PFSK-1 (cell line): ENCODE measurements at regions not wholly inside any gene's neighbourhood (a gene's known extent, or its start where the extent isn't known, plus 50 kb on each side); places are given as distances from the start of the nearest gene placed in this dataset.

ENCODE experiments used
- POLR2AphosphoS5 ChIP-seq: IDR thresholded peaks from 2 replicates; pipeline ENCODE4 v1.6.1; 2012; ENCODE audit warnings: low read depth, mild to moderate bottlenecking, control low read depth, low read length, moderate library complexity
- SIN3A ChIP-seq: IDR thresholded peaks from 2 replicates; pipeline ENCODE4 v1.6.1; 2012; ENCODE audit warnings: mild to moderate bottlenecking, low read length, moderate library complexity, borderline replicate concordance; ENCODE audit not compliant: insufficient read depth
- TAF1 ChIP-seq: IDR thresholded peaks from 2 replicates; pipeline ENCODE4 v1.6.1; 2012; ENCODE audit warnings: low read length, control low read depth, borderline replicate concordance; ENCODE audit not compliant: insufficient read depth
- TF ChIP-seq, protein P1 (sequence below), 2 experiments: IDR thresholded peaks; 2 replicates each; pipeline versions ENCODE4 v1.6.1 to v1.8.0; 2011 to 2012; ENCODE audit warnings: low read depth in 2 of 2, low read length in 2 of 2, control low read depth in 1 of 2, inconsistent platforms in 1 of 2, mild to moderate bottlenecking in 1 of 2, moderate library complexity in 1 of 2; ENCODE audit not compliant: insufficient read depth in 1 of 2

DNA sequence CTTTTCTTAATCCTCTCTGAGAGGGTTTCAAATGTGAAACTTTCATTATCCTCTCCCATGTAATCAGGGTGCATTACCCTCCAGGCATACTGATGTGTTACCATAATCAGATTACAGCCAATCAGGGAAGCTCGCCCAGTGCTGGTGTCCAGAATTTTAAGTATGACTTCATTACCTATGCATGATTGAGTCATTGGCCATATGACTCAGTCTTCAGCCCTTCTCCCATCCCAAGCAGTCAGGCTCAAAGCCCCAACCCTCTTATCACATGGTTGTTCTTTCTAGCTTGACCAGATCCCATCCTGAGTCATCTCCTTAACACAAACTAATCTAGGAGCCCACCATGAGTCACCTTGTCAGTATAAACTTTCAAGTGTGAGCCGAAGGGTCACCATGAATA is 1668.1 kb upstream of the AGA start:
- TF ChIP-seq, protein P1, sequence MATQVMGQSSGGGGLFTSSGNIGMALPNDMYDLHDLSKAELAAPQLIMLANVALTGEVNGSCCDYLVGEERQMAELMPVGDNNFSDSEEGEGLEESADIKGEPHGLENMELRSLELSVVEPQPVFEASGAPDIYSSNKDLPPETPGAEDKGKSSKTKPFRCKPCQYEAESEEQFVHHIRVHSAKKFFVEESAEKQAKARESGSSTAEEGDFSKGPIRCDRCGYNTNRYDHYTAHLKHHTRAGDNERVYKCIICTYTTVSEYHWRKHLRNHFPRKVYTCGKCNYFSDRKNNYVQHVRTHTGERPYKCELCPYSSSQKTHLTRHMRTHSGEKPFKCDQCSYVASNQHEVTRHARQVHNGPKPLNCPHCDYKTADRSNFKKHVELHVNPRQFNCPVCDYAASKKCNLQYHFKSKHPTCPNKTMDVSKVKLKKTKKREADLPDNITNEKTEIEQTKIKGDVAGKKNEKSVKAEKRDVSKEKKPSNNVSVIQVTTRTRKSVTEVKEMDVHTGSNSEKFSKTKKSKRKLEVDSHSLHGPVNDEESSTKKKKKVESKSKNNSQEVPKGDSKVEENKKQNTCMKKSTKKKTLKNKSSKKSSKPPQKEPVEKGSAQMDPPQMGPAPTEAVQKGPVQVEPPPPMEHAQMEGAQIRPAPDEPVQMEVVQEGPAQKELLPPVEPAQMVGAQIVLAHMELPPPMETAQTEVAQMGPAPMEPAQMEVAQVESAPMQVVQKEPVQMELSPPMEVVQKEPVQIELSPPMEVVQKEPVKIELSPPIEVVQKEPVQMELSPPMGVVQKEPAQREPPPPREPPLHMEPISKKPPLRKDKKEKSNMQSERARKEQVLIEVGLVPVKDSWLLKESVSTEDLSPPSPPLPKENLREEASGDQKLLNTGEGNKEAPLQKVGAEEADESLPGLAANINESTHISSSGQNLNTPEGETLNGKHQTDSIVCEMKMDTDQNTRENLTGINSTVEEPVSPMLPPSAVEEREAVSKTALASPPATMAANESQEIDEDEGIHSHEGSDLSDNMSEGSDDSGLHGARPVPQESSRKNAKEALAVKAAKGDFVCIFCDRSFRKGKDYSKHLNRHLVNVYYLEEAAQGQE (IDR thresholded peaks at IDR 0.05; ENCODE audit: insufficient read depth in 1 of 2, low read depth in 2 of 2, low read length in 2 of 2), result no peak
- TF ChIP-seq TAF1 (no peak), POLR2AphosphoS5 (no peak), SIN3A (no peak)
